ENCODE measurements at regions not wholly inside any gene's neighbourhood (a gene's known extent, or its start where the extent isn't known, plus 50 kb on each side); places are given as distances from the start of the nearest gene placed in this dataset.

GRCh38 chr11:26830757-26831156 is 108.9 kb upstream of the SLC5A12 start:
- no peak for DNase-seq
- intact Hi-C loops (cut with DNase I; ENCODE audit: low total_unique reads), result no loop called here
- Histone ChIP-seq H3K36me3 (no peaks in the 10 kb centered on the region), H3K27ac (no peak overlapping the region), H3K4me3 (no peak overlapping the region), H3K4me1 (peaks cover 0 to 9% (median 0%) of the 10 kb centered on the region in 4 donors), H3K27me3 (no peaks in the 10 kb centered on the region), H3K9me3 (no peaks in the 10 kb centered on the region)
- TF ChIP-seq POLR2A (IDR thresholded peaks at IDR 0.05) (no peak), POLR2AphosphoS5 (IDR thresholded peaks at IDR 0.05) (no peak), CTCF (IDR thresholded peaks at IDR 0.05) (no peak), EP300 (IDR thresholded peaks at IDR 0.05) (no peak)

- Histone ChIP-seq H3K27me3 (no peaks in the 10 kb centered on the region), H3K36me3 (no peaks in the 10 kb centered on the region), H3K9me3 (no peaks in the 10 kb centered on the region), H3K27ac (no peak overlapping the region), H3K4me3 (no peak overlapping the region), H3K4me1 (no peaks in the 10 kb centered on the region)
- intact Hi-C loops (cut with DNase I; ENCODE audit: low total_unique reads), result no loop called here
- TF ChIP-seq POLR2AphosphoS5 (IDR thresholded peaks at IDR 0.05) (no peak), POLR2A (IDR thresholded peaks at IDR 0.05) (no peak), EP300 (IDR thresholded peaks at IDR 0.05) (no peak), CTCF (IDR thresholded peaks at IDR 0.05) (no peak)
- DNase-seq, result no peak
These were observed 112.7 kb upstream of the SLC5A12 start for GRCh38 chr11:26834601-26835000.

- WGBS, 5 donors, result 85 to 94% (median 90%) methylated on average over 3 of the region's 3 CpGs
- Histone ChIP-seq H3K27ac (no peak overlapping the region), H3K4me3 (no peak overlapping the region), H3K4me1 (no peaks in the 10 kb centered on the region), H3K27me3 (no peaks in the 10 kb centered on the region), H3K36me3 (no peaks in the 10 kb centered on the region), H3K9me3 (no peaks in the 10 kb centered on the region)
- intact Hi-C loops (cut with DNase I; ENCODE audit: low total_unique reads), result no loop called here
- no peak for TF ChIP-seq EP300 (IDR thresholded peaks at IDR 0.05)
- TF ChIP-seq CTCF (IDR thresholded peaks at IDR 0.05), result no peak
- TF ChIP-seq POLR2AphosphoS5 (IDR thresholded peaks at IDR 0.05), result no peak
- no peak for TF ChIP-seq POLR2A (IDR thresholded peaks at IDR 0.05)
- DNase-seq, result no peak
These were observed 113.8 kb upstream of the SLC5A12 start for GRCh38 chr11:26835611-26836010.

GRCh38 chr11:26837154-26837553 is 115.3 kb upstream of the SLC5A12 start:
- 72 to 87% (median 77%) methylated on average over 2 of the region's 2 CpGs for WGBS, 5 donors
- Histone ChIP-seq H3K4me3 (no peak overlapping the region), H3K27ac (no peak overlapping the region), H3K36me3 (no peaks in the 10 kb centered on the region), H3K27me3 (no peaks in the 10 kb centered on the region), H3K9me3 (no peaks in the 10 kb centered on the region), H3K4me1 (peaks cover 0 to 4% (median under 1%) of the 10 kb centered on the region in 4 donors)
- TF ChIP-seq EP300 (IDR thresholded peaks at IDR 0.05) (no peak), POLR2A (IDR thresholded peaks at IDR 0.05) (no peak), CTCF (IDR thresholded peaks at IDR 0.05) (no peak), POLR2AphosphoS5 (IDR thresholded peaks at IDR 0.05) (no peak)
- no peak for DNase-seq
- intact Hi-C loops (cut with DNase I; ENCODE audit: low total_unique reads), result no loop called here
